Epithelial cell of proximal tubule (primary cell): ENCODE measurements at regions not wholly inside any gene's neighbourhood (a gene's known extent, or its start where the extent isn't known, plus 50 kb on each side); places are given as distances from the start of the nearest gene placed in this dataset.

Source experiments
- DNase-seq: peaks from one replicate; pipeline ENCODE4 v3.0.0-alpha.2; 2011; ENCODE audit warnings: low read depth
- H3K4me3 ChIP-seq: 2 replicates; pipeline ENCODE4 v1.5.1; 2011; ENCODE audit warnings: low read depth, mild to moderate bottlenecking, low read length
- CTCF ChIP-seq: conservative IDR thresholded peaks from 2 replicates; pipeline ENCODE4 v1.5.1; 2012; ENCODE audit warnings: low read depth, mild to moderate bottlenecking, low read length

DNA sequence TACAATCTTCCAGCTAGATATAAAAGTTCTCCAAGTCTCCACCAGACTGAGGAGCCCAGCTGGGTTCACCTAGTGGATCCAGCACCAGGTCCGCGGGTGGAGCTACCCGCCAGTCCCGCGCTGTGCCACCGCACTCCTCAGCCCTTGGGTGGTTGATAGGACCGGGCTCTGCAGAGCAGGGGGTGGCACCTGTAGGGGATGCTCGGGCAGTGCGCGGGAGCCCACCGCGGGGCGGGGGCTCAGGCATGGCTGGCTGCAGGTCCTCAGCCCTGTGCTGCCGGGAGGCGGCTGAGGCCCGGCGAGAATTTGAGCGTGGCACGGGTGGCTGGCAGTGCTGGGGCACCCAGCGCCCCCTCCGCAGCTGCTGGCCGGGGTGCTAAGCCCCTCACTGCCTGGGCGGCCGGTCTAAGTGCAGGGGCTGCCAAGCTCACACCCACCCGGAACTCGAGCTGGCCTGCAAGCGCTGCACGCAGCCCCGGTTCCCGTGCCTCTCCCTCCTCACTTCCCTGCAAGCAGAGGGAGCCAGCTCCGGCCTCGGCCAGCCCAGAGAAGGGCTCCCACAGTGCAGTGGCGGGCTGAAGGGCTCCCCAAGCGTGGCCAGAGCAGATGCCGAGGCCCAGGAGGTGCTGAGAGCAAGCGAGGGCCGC lies 542.8 kb upstream of the PCDH9 start:
- no peak for TF ChIP-seq CTCF
- H3K4me3 ChIP-seq, result no peak overlapping the region
- no peak for DNase-seq

- TF ChIP-seq CTCF, result no peak
- no peak for DNase-seq
- H3K4me3 ChIP-seq, result no peak overlapping the region
Measured at GRCh38 chr13:67771106-67771505, 541.0 kb upstream of the PCDH9 start.

DNA sequence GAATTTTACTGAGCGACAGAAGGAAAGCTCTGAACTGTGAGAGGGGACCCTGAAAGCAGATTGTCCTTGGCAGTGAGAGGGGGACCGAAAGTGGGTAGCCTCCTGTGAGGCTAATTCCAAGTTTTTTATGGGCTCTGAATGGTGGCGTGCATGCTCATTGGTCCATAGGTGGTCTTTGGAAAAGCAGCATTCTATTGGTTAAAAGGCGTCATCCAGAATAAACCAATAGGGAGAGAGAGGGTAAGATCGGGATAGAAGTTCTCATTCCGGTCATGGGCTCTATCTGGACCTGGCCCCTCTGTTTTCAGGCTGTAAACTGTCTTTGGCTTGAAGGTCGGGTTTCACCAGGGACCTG lies 539.8 kb upstream of the PCDH9 start:
- no peak overlapping the region for H3K4me3 ChIP-seq
- no peak for TF ChIP-seq CTCF
- DNase-seq, result no peak

DNA sequence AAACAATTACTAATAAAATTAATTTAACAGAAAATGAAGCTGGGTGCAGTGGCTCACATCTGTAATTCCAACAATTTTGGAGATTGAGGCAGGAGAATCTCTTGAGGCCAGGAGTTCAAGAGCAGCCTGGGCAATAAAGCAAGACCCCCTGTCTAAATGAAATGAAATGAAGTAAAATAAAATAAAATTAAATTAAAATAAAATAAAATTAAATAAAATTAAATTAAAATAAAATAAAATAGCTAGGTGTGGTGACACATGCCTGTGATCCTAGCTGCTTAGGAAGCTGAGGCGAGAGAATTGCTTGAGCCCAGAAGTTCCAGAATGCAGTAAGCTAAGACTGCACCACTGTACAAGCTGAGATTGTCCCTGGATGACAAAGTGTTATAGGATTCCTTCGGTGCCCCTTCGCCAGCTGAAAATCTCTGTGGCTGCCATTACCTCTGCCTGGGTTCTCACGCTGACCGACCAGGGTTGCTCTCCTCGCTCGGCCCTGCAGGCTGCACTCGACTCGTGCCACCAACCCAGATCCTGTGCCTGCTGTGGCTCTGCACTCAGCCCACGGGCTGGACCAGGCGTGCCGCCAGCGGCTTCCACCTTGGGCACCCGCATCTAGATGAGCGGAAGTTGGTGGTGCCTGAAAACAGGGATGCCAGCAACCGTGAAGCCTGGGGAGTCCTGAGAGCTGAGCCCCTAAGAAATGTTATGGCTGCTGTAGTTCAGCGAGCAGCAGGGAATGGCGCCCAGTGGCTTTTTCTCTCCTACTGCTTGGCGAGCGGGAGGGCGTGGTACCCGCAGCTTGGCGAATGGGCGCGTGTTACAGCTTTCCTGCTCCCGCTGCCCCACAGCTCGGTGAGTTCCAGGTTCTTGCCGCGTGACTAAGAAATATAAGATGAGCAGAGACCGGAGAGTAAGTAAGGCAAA lies 539.2 kb upstream of the PCDH9 start:
- TF ChIP-seq CTCF, result no peak
- H3K4me3 ChIP-seq, result no peak overlapping the region
- DNase-seq, result no peak

DNA sequence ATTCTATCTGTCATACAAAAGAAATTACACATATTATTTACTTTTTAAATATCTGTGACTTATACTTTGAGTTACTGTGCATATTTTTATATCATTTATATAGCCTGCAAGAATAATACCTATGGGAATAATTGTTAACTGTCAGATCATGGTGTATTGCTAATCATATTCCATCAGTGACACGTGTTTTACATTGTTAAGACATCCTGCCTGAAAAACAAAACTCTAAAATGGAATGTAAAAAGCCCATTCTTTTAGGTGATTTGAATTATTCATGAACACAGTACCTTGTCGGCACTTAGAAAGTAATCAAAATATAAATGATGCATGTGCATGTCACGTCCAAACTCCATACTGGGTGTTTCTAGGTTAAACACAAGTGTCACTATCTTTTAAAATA lies 533.8 kb upstream of the PCDH9 start:
- no peak for DNase-seq
- no peak overlapping the region for H3K4me3 ChIP-seq
- no peak for TF ChIP-seq CTCF

GRCh38 chr13:67763384-67763783 lies 533.2 kb upstream of the PCDH9 start:
- no peak for TF ChIP-seq CTCF
- DNase-seq, result no peak
- H3K4me3 ChIP-seq, result no peak overlapping the region
